Activated CD4-positive, alpha-beta memory T cell treated with anti-CD3 and anti-CD28 coated beads, Interleukin-2, amount 10 ng/mL, durations not matched to agents 7 days and 5 days (primary cell): ENCODE measurements at regions not wholly inside any gene's neighbourhood (a gene's known extent, or its start where the extent isn't known, plus 50 kb on each side); places are given as distances from the start of the nearest gene placed in this dataset.

Experiments
- CTCF ChIA-PET: fragments of 350-600 bp; sonication (Branson Sonifier 250); formaldehyde crosslinking; loops from one replicate; lab custom pipeline; 2021; ENCODE audit warnings: antibody characterized with exemption, inconsistent platforms; lab: Charles Lee
- POLR2A ChIA-PET: fragments of 350-600 bp; sonication (Branson Sonifier 250); formaldehyde crosslinking; loops from one replicate; lab custom pipeline; 2021; ENCODE audit warnings: antibody characterized with exemption; lab: Charles Lee
- DNase-seq: peaks from one replicate; pipeline ENCODE4 v3.0.0-alpha.2; 2020
- H3K27ac Mint-ChIP-seq: one replicate; pipeline ENCODE4 v1.8.0; 2021; ENCODE audit warnings: mild to moderate bottlenecking, mixed read lengths
- H3K27me3 Mint-ChIP-seq: one replicate; pipeline ENCODE4 v1.8.0; 2021; ENCODE audit warnings: mixed read lengths
- H3K36me3 Mint-ChIP-seq: one replicate; pipeline ENCODE4 v1.8.0; 2021; ENCODE audit warnings: low read depth, mixed read lengths
- H3K4me1 Mint-ChIP-seq: one replicate; pipeline ENCODE4 v1.8.0; 2021; ENCODE audit warnings: mixed read lengths
- H3K4me3 Mint-ChIP-seq: one replicate; pipeline ENCODE4 v1.8.0; 2021; ENCODE audit warnings: mild to moderate bottlenecking, mixed read lengths
- H3K9me3 Mint-ChIP-seq: one replicate; pipeline ENCODE4 v1.8.0; 2021; ENCODE audit warnings: mixed read lengths

DNA sequence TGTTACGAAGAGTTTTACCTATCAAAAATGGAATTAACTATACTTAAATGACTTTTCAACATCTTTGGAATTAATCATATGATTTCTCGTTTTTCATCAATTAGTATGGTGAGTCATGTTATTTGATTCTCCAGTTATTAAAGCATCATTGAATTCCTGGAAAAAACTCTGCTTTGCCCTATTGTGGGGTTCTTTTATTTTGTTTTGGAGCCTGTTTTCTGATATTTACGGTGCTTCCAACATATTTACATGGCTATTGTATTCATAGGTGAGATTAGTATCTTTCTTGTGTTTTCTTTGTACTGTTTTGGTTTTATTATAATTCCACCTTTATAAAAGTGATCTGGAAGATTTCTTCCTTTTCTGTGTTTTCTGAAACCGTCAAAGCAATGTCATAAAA is 902.7 kb downstream of the TBC1D22A start:
- H3K4me3 Mint-ChIP-seq: no peak overlapping the region
- DNase-seq: no peak
- H3K27ac Mint-ChIP-seq: no peak overlapping the region
- peaks cover 16% of the 10 kb centered on the region for H3K9me3 Mint-ChIP-seq
- no peaks in the 10 kb centered on the region for H3K36me3 Mint-ChIP-seq
- no peaks in the 10 kb centered on the region for H3K4me1 Mint-ChIP-seq
- POLR2A ChIA-PET: no interaction called here
- H3K27me3 Mint-ChIP-seq: no peaks in the 10 kb centered on the region
- CTCF ChIA-PET: no interaction called here

- Mint-ChIP-seq H3K4me1 (no peaks in the 10 kb centered on the region), H3K36me3 (no peaks in the 10 kb centered on the region), H3K4me3 (no peak overlapping the region), H3K9me3 (peaks cover 16% of the 10 kb centered on the region), H3K27ac (no peak overlapping the region), H3K27me3 (no peaks in the 10 kb centered on the region)
- no peak for DNase-seq
- POLR2A ChIA-PET: no interaction called here
- CTCF ChIA-PET: interaction anchor here (0.7 kb wide), 1 partner anchor 1639 kb away, joined by 4 read pairs; no protein-coding TSS in a partner anchor
Measured at GRCh38 chr22:47663615-47664605, 901.5 kb downstream of the TBC1D22A start.

- Mint-ChIP-seq H3K27ac (no peak overlapping the region), H3K4me3 (no peak overlapping the region), H3K9me3 (peaks cover 12% of the 10 kb centered on the region), H3K27me3 (no peaks in the 10 kb centered on the region), H3K4me1 (no peaks in the 10 kb centered on the region), H3K36me3 (no peaks in the 10 kb centered on the region)
- no peak for DNase-seq
- POLR2A ChIA-PET: no interaction called here
- CTCF ChIA-PET: no interaction called here
Measured at GRCh38 chr22:47659467-47660223, 897.2 kb downstream of the TBC1D22A start.

DNA sequence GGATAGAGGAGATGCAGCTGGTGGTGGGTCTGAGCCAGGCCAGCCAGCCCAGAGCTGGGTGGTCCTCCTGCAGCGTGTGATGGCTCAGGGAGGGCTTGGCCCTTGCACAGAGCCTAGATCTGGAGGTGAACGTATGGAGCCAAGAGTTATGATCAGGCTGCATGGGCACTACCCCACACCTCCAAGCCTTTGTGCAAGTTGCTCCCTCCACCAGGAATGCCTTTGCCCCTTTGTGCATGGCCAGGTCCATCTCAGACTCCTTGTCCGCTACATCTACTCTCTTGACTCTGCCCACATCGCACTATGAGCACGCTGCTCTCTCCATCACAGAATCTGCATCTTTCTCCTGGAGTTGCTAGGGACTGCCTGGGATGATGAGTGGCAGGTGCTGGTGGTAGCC is 895.7 kb downstream of the TBC1D22A start:
- ChIA-PET CTCF (no interaction called here), POLR2A (no interaction called here)
- no peaks in the 10 kb centered on the region for H3K27me3 Mint-ChIP-seq
- no peaks in the 10 kb centered on the region for H3K36me3 Mint-ChIP-seq
- peaks cover 10% of the 10 kb centered on the region for H3K9me3 Mint-ChIP-seq
- H3K4me1 Mint-ChIP-seq: no peaks in the 10 kb centered on the region
- H3K27ac Mint-ChIP-seq: no peak overlapping the region
- no peak for DNase-seq
- H3K4me3 Mint-ChIP-seq: no peak overlapping the region

DNA sequence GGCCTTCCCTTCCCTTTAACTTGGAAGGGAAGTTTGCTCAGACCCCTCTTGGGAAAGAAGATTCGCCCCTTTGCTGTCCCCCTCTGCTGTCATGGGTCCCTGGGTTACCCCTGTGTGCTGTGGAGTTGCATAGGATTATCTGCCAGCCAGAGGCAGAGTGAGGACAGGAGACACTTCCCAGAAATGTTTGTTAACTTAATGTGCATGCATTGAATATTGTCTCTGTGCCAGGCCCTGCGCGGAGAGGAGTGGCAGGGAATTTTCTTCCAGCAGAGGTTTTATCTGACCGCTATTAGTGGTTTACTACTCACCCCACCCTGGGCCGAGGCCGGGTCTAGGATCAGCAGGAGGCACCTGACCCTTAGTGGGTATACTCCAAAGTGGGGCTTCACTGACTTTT is 894.8 kb downstream of the TBC1D22A start:
- no peak for DNase-seq
- H3K36me3 Mint-ChIP-seq: no peaks in the 10 kb centered on the region
- CTCF ChIA-PET: no interaction called here
- no peak overlapping the region for H3K27ac Mint-ChIP-seq
- no peaks in the 10 kb centered on the region for H3K27me3 Mint-ChIP-seq
- no peaks in the 10 kb centered on the region for H3K4me1 Mint-ChIP-seq
- peaks cover 9% of the 10 kb centered on the region for H3K9me3 Mint-ChIP-seq
- H3K4me3 Mint-ChIP-seq: no peak overlapping the region
- POLR2A ChIA-PET: no interaction called here

DNA sequence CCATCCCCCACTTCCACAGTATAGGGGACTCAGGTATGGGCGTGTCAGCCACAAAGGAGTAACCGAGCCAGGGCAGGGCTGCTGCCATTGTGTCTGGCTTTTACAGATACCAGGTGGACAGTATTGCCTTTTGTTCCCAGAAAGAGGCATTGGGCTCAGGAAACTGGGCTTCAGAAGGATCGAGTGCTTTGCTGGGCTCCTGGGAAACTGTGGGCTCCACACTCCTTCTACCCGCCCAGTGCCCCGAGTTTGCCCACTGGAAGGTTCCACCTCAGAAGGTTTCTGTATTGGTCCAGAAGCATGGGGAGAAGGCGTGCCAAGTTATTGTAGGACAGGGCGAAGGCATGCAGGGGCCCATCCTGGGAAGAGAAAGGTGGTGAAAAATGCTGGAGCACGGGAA is 894.4 kb downstream of the TBC1D22A start:
- ChIA-PET POLR2A (no interaction called here), CTCF (no interaction called here)
- H3K36me3 Mint-ChIP-seq: no peaks in the 10 kb centered on the region
- no peak overlapping the region for H3K27ac Mint-ChIP-seq
- H3K4me3 Mint-ChIP-seq: no peak overlapping the region
- DNase-seq: no peak
- no peaks in the 10 kb centered on the region for H3K4me1 Mint-ChIP-seq
- no peaks in the 10 kb centered on the region for H3K27me3 Mint-ChIP-seq
- H3K9me3 Mint-ChIP-seq: peaks cover 9% of the 10 kb centered on the region

DNA sequence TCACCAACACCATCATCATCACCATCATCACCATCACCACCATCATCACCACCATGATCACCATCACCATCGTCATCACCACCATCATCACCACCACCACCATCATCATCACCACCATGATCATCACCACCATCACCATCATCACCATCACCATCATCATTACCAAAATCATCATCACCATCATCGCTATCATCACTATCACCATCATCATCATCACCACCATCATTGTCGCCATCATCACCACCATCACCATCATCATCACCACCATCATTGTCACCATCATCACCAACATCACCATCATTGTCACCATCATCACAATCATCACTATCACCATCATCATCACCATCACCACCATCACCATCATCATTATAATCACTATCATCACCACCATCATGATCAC is 893.5 kb downstream of the TBC1D22A start:
- POLR2A ChIA-PET: no interaction called here
- Mint-ChIP-seq H3K27ac (no peak overlapping the region), H3K9me3 (peaks cover 9% of the 10 kb centered on the region), H3K4me1 (no peaks in the 10 kb centered on the region), H3K4me3 (no peak overlapping the region), H3K27me3 (no peaks in the 10 kb centered on the region), H3K36me3 (no peaks in the 10 kb centered on the region)
- CTCF ChIA-PET: no interaction called here
- DNase-seq: no peak

DNA sequence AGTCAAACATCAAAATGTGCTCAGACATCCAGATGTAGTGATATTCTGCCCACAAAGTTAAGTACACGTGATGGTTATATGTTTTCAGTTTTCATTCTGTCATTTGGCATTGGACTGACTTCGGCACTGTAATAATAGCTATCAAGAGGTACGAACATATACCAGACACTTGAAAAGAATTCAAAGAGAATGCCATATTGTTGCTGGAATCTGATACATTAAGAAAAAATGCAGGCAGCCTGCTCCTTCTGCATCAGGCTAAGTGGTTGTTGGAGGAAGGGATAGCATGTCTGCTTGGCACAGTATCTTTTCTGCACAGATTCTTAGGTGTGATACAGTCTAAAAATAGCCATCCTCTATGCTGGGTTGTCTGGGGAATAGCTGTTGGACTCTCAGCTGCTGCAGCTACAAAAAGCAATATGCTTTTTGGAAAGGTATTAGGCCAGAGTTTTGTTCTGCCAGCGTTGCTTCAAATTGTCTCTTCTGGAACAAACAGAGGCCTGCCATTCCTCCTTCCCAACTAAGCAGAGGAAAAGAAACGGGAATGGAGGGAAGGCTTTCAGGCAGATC is 892.6 kb downstream of the TBC1D22A start:
- H3K27ac Mint-ChIP-seq: no peak overlapping the region

GRCh38 chr22:47653921-47654320 is 891.5 kb downstream of the TBC1D22A start:
- DNase-seq: no peak
- ChIA-PET POLR2A (no interaction called here), CTCF (no interaction called here)
- Mint-ChIP-seq H3K9me3 (peaks cover 6% of the 10 kb centered on the region), H3K36me3 (no peaks in the 10 kb centered on the region), H3K27me3 (no peaks in the 10 kb centered on the region), H3K27ac (no peak overlapping the region), H3K4me1 (no peaks in the 10 kb centered on the region), H3K4me3 (no peak overlapping the region)

More for the DNA sequence above, 892.6 kb downstream of the TBC1D22A start:
- DNase-seq: no peak
- Mint-ChIP-seq H3K4me1 (no peaks in the 10 kb centered on the region), H3K27me3 (no peaks in the 10 kb centered on the region), H3K4me3 (no peak overlapping the region), H3K9me3 (peaks cover 6% of the 10 kb centered on the region), H3K36me3 (no peaks in the 10 kb centered on the region)
- CTCF ChIA-PET: no interaction called here
- POLR2A ChIA-PET: no interaction called here

DNA sequence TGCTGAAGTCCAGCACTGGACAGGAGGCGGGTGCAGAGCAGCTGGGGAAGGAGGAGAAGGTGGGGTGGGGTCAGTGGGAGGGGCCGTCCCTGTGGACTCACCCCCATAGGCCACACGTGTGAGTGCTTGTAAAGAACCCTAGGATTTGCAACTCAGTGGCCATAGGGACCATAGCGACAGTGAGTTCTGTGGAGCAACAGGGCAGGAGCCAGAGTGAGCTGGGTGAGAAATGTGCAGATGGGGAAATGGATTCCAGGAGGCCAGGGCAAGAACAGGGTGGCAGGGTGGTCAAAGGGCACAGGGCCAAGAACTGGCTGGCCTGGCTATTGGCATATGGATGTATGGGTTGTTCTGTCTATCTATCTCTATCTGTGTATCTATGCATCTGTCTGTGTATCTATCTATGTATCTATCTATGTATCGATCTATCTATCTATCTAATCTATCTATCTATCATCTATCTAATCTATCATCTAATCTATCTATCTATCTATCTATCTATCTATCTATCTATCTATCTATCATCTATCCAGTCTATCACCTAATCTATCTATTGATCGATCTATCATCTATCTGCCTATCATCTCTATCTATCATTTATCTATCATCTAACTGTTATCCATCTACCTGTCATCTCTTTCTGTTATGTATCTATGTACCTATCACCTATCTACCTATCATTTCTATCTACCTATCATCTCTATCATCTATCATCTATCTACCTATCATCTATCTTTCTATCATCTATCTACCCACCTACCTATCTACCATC is 889.0 kb downstream of the TBC1D22A start:
- Mint-ChIP-seq H3K27ac (no peak overlapping the region), H3K4me3 (no peak overlapping the region), H3K27me3 (no peaks in the 10 kb centered on the region), H3K36me3 (no peaks in the 10 kb centered on the region), H3K9me3 (peaks cover 6% of the 10 kb centered on the region), H3K4me1 (no peaks in the 10 kb centered on the region)
- ChIA-PET POLR2A (no interaction called here), CTCF (no interaction called here)
- no peak for DNase-seq

DNA sequence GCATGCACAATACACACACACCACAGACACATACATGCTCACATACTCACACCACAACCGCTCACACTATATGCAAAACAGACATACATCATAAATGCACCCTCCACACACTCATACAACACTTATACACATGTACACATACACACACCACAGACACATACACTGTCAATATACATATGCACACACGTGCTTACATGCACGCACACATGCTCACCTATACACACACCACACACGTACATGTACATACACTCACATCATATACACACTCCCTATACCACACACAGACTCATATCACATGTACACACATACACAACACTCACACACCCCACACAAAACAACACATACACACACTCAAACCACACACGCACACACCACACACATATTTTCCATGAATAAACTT is 885.3 kb downstream of the TBC1D22A start:
- ChIA-PET CTCF (no interaction called here), POLR2A (no interaction called here)
- no peaks in the 10 kb centered on the region for H3K27me3 Mint-ChIP-seq
- no peaks in the 10 kb centered on the region for H3K4me1 Mint-ChIP-seq
- DNase-seq: no peak
- H3K36me3 Mint-ChIP-seq: no peaks in the 10 kb centered on the region
- H3K27ac Mint-ChIP-seq: no peak overlapping the region
- H3K9me3 Mint-ChIP-seq: peaks cover 1% of the 10 kb centered on the region
- H3K4me3 Mint-ChIP-seq: no peak overlapping the region

GRCh38 chr22:47647181-47647580 is 884.7 kb downstream of the TBC1D22A start:
- Mint-ChIP-seq H3K9me3 (no peaks in the 10 kb centered on the region), H3K4me1 (no peaks in the 10 kb centered on the region), H3K4me3 (no peak overlapping the region), H3K27me3 (no peaks in the 10 kb centered on the region), H3K27ac (no peak overlapping the region), H3K36me3 (no peaks in the 10 kb centered on the region)
- no peak for DNase-seq
- CTCF ChIA-PET: no interaction called here
- POLR2A ChIA-PET: no interaction called here

DNA sequence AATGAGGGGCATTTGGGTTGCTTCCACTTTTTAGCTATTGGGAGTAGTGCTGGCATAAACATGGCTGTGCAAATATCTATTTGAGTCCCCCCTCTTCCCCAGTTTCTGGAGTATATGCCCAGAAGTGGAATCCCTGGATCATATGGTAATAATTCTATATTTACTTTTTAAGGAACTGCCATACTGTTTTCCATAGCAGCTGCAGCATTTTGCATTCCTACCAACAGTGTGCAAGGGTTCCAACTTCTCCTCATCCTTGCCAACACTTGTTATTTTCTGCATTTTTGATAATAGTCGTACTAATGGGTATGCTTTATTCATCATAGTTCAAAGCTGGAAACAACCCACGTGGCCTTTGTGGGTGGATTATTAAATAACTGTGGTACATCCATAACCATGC is 883.5 kb downstream of the TBC1D22A start:
- Mint-ChIP-seq H3K36me3 (no peaks in the 10 kb centered on the region), H3K27me3 (no peaks in the 10 kb centered on the region), H3K27ac (no peak overlapping the region), H3K4me3 (no peak overlapping the region), H3K9me3 (no peaks in the 10 kb centered on the region), H3K4me1 (no peaks in the 10 kb centered on the region)
- ChIA-PET CTCF (no interaction called here), POLR2A (no interaction called here)
- no peak for DNase-seq
